HG03439 (cell line): ENCODE measurements at regions not wholly inside any gene's neighbourhood (a gene's known extent, or its start where the extent isn't known, plus 50 kb on each side); places are given as distances from the start of the nearest gene placed in this dataset.

Experiments used
- ATAC-seq: cut with Tn5 transposase; IDR thresholded peaks from one replicate; pipeline ENCODE4 v1.9.1; 2021; ENCODE audit warnings: mild to moderate bottlenecking, moderate library complexity; ENCODE audit not compliant: unreplicated experiment

GRCh38 chr2:3071685-3072263 lies 305.8 kb downstream of the EIPR1 start:
- ATAC-seq = no peak

- no peak for ATAC-seq
Observed at GRCh38 chr2:3066831-3067230, 310.8 kb downstream of the EIPR1 start.

DNA sequence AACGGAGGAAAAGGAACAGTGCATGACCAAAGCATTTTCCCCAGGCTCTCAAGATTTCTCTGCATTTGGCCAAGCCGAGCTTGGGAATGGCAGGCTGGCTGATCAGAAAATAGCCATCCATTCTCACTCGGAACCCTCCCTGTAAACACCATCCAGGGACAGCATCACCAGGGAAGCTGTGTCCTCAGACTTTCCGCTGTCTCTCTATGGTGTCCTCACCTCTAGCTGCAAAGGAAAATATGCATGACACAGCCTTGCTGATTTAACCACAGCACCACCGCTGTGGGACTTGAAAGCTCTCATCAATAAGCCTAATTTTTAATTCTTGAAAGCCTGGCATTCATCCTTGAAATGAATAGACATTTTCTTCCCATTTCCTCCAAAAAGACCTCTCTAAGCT lies 311.7 kb downstream of the EIPR1 start:
- no peak for ATAC-seq

DNA sequence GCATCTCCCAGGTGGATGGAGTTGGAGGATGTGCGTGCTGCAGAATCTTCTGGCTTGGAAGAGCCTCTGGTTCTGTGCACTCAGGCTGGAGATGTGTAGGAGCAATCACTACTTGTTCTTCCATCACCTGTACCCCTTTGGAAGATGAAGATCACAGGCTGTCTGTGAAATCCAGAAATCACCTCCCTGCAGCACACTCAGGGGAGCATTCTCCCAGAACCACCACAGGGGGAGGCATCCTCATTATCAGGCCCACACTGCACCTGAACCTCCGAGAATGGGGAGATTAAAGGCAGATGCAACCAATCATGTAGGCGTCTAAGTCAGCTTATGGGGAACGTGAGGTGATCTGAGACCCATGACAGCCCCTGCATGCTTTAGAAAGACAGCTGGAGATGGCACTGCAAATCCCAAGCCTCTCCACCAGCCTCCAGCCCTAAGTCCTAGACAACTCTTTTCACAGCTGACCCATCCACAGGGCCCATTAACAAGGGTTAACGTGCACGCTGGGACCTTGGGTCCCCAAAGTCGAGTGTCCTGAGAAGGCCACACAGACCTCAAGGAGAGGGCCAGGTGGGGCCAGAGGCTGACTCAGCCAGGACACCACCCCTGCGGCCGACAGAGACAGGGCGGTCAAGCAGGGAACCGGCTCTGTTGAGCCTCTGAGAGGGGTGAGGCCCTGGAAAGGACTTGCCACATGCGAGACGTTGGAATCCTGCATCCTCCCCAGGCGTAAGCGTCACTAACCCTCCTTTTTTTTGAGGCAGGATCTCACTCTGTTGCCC lies 314.9 kb downstream of the EIPR1 start:
- no peak for ATAC-seq

DNA sequence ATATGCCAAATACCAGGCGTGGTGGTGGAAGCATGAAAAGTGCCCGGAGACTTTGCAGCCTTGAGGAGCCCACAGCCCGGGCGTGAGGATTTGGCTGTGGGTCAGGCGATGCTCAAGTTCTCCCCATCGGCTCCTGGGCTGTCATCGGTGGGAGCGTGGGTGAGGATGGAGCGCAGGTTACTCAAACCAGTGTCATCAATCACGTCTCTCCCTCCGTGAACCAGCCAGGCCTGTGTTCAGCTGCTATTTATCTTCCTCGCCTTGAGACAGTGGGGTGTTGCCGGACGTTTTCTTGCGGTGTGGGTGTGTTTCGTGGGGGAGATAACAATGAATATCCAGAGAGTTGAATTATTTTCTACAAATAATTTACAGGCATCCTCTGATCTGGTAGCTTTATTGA lies 317.6 kb downstream of the EIPR1 start:
- no peak for ATAC-seq

DNA sequence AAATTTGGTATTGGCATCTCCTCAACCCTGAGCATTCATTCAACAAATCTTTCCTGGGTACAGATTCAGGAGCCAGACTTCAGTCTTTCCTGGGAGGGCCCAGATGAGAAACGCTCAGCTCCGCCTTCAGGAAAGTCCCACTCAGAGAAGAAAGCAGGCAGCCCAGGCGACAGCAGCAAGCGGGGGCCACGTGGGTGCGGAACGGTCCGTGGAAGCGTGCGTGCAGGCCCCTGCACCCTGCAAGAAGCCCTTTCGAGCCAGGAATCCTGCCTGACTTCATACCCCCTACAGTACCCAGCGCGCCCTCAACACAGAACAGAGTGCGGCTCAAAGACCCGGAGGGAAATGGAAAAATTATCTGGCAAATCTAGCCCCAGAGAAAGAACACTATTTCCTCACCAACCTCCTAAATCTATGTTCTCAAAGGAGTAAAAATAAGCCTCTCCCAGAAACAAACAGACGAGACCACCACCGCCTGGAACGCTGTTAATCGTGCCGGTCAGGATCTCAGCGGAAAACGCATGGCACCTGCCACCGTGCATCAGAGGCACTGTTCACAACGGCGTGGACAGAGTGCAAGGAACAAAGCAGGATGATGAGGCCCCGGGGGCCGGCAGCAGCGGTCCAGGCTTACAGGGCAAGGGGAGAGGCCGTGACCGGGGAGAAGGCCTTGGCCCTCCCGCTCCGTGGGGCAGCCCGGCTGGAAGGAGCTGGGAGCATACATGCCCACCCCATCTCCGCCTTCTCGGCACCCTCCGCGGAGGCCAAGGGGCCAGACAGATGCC lies 318.3 kb downstream of the EIPR1 start:
- ATAC-seq = no peak

GRCh38 chr2:3054066-3054465 lies 323.6 kb downstream of the EIPR1 start:
- ATAC-seq = no peak

- ATAC-seq = no peak
Observed at GRCh38 chr2:3051266-3051665, 326.4 kb downstream of the EIPR1 start.

DNA sequence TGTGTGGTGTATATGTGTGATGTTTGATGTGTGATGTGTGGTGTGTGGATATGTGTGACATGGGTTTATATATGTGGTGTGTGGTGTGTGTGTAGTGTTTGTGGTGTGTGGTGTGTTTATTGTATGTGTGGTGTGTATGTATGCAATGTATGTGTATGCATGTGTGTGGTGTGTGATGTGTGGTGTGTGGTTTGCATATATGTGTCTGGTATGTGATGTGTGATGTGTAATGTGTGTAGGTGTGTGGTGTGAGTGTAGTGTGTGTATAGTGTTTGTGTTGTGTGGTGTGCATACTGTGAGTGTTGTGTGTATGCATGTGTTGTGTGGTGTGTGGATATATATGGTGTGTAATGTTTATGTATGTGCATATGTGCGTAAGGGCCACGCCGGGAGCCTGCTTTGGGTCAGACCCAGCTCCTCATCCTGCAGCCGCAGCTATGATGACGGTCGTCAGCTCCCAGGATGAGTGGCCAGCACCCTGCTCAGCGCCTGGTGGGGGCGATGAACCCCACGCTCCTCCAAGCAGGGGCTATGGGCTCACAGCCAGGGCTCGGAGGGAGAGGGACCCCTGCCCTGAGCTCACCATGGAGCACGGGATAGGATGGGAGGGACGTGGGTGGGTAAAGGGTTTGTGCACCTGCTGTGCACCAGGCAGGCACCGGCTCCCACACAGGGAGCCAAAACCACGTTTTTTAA lies 331.3 kb downstream of the EIPR1 start:
- no peak for ATAC-seq

- no peak for ATAC-seq
Observed at GRCh38 chr2:3045318-3045921, 332.2 kb downstream of the EIPR1 start.

- ATAC-seq = no peak
Observed at GRCh38 chr2:3044587-3045317, 332.9 kb downstream of the EIPR1 start.

DNA sequence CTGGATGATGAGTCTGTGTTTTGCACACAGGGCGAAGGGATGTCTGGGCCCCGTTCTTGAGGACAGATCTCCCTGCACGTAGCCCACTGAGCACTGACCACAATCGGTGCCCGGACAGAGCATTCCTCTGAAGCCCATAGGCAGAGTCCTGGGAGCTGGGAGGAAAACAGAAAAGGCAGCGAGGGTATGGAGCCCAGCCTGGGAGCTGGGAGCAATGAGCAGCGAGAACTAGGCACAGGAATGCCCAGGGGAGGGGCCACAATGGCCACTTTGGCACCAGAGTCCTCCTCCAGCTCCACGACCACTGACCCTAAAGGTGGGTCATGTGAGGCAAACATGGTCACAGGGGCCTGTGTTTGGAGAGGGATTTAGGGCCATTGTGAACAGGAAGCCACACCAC lies 333.9 kb downstream of the EIPR1 start:
- ATAC-seq = no peak

DNA sequence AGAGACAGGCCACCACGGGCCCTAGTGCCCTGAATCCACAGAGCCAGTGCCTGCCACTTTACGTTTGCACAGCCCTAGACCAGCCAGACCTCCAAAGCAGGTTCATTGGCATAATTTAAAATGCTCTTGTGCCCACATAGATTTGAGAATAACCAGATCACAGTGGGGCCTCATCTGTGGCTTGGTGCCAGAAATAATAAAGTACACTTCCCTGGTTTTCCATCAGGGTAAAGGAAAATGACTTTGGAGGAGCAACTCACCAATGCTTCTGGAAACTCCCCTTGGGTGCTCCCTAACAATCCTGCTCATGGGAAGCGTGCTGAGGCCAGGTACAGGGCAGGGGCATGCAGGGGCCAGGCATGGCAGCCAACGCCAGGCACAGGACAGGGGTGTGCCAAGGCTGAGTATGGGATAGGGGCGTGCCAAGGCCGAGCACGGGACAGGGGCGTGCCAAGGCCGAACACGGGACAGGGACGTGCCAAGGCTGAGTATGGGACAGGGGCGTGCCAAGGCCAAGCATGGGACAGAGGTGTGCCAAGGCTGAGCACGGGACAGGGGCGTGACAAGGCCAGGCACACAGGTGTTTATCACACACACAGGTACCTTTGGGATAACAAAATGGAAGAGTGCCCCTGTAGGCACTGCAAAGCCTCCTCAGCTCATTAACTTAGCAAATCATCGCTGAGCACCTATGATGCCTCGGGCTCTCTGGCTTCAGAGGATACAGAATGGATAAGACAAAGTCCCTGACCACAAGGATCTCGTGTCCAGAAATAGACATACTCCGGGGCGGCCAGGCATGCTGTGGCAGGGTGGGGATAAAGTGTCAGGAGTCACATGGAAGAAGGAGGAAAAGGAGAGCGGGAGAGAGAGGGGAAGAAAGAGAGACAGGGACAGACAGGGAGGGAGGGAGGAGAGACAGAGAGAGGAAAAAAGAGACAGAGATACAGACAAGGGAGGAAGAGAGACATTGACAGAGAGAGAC lies 334.7 kb downstream of the EIPR1 start:
- ATAC-seq = no peak

DNA sequence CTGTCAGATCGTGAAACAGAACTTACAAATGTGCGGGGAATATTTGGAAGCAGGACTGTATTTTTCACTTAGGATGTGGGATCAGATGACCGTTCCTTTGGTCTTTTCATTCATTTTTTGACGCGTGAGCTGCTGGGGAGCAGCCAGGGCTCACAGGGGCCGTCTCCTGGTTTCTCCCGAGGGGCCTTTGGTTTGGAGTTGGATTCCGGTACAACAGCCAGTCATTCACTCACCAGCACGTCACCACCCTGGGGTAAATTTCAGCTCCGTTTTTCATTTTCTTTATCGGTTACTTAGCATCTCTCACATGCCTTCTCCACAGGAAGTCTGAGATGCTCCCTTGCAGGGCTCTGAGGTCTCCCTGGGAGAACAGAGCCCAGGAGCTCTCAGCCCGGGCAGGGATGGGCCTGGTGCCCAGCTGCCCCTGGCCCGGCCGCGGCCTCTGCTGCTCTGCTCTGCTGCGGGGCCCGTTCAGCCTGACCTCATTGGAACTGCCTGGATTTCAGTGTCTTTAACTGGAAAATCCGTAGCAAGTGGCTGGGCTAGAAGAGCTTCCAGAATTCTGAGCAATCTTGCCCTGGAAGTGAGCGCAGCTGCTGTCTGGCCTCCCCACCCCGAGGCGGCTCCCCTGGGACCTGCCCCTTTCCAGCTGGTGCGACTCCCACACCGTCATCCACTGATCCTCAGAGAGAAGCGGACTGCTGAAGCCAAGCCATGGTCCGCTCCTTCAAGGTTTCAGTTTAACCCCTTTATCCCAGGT lies 335.6 kb downstream of the EIPR1 start:
- ATAC-seq = no peak

DNA sequence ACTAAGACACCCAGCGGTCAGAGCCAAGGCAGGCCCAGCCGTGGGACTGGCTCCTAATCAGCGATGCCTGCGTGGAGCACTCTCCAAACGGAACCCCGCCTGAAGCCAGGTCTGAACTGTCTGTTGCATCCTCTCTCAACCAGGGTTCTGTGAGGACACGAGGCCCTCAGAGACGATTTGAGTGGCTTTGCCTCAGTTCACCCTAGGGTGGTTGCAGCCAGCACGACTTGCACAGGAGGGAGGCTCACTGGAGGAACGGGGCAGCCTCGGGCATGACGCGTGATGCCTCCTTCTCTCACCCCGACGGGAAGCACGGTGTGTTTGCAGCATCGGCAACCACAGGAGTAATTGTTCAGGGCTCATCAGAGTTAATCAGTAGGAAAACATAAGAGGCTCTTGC lies 336.4 kb downstream of the EIPR1 start:
- no peak for ATAC-seq

DNA sequence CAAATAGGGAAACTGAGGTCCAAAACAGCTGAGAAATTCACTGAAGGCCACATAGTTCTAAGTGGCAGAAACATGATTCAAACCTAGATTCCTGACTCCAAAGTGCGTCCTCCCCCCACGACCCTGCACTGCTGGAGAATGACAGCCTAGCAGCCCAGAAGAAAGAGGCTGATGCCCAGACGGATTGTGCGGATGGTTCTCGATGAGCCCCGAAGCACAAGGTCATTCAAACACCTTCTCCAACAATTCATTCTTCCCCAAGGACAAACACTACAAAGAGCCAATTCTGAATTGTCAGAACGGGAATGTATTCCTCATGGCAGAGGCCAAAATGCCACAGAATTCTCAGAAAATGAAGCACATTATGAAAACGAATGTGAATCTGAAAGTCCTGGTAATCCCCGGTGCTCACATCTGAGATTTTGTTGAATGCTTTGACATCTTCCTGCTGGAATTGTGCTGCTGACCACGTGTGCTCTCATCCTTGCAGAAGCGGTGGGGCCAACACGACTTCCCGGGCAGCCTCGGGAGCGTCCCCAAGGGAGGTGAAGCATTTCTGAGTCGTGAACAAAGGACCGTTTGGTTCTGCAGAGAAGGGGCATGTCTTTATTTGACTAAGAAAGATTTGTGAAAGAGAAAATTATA lies 337.0 kb downstream of the EIPR1 start:
- ATAC-seq = no peak

GRCh38 chr2:3040066-3040428 lies 337.6 kb downstream of the EIPR1 start:
- no peak for ATAC-seq
